Myocyte (in vitro differentiated cells): ENCODE measurements at regions not wholly inside any gene's neighbourhood (a gene's known extent, or its start where the extent isn't known, plus 50 kb on each side); places are given as distances from the start of the nearest gene placed in this dataset.
A peak's percentile ranks its signal among the peaks of the same experiment; 100 is the strongest.

Source experiments
- DNase-seq: peaks from one replicate; pipeline ENCODE4 v3.0.0-alpha.2; 2012; ENCODE audit warnings: low read depth

DNA sequence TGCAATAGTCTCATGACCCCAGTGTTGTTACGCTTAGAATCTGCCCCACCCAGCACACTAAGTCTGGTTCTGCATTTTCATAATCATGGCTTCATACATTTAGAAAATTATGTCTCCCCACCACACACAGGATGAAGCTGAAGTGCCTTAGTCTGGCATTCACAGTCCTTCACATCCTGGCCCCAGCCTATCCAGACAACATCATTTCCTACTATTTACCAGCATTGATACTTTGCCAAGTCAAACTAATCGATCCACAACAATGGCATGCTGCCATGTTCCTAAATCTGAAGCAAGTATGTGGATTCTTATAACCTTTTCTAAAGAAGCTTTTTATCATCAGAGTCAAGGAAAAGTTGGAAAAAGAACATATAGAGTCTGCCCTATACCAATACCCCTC lies 132.4 kb upstream of the FBXL4 start:
- DNase-seq: no peak

GRCh38 chr6:99079058-99079457 lies 131.3 kb upstream of the FBXL4 start:
- no peak for DNase-seq

DNA sequence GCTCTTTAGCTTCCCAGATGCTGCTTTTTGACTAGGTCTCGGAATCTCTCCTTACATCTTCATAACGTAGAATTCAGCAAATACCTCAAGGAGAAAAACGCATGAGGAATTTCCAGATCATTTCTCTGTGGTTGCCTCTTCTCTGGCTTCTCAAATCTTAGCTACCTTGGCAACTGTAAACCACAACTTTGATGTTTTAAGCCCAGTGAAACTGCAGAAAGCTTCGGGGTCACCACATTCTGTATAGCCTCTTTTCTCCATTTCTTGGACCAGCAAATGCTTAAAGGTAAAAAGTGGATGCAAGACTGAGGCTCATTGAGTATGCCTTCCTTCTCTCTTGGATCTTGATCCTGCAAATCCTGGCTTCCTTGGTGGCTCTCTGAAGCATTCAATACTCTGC lies 125.5 kb upstream of the FBXL4 start:
- no peak for DNase-seq

DNA sequence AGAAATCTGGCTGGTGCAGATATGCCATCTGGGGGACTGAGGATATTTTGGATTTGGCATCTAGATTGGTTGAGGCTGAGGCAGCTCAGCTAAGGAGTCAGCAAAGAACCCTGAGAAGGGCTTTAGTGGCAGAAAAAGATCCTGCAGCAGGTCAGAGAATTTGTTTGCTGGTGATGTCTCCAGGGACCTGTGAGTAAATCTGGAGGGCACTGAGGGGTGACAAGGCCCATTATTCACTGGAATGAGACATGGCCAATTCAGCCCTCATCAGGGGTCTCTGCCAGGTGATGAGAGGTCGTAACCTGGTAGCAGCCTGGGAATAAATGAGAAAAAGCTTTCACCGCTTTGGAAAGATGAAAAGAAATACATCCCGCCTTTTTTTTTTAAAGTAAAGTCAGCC lies 118.3 kb upstream of the FBXL4 start:
- no peak for DNase-seq

- no peak for DNase-seq
Measured at GRCh38 chr6:99064834-99065233, 117.1 kb upstream of the FBXL4 start.

- no peak for DNase-seq
Measured at GRCh38 chr6:99036672-99037071, 88.9 kb upstream of the FBXL4 start.

DNA sequence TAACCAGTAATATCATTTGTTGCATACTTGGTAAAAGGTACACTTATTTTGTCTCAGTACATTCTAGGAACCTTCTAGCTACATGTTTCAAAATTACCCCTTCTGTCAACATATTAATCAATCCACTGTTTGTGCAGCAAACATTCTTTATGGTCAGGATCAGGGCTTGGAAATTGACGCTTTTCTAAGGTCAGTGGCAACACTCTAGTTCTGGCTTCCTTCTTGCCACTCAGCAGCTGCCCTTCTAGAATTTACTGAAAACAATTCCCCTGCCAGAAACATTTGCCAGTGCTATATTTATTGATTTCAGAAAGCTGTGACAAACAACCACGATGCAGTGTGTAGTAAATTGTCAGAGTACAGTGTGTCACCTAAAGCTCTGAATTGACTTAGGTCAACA lies 84.7 kb upstream of the FBXL4 start:
- DNase-seq: peak; percentile 15

- DNase-seq: no peak
Measured at GRCh38 chr6:99031957-99032356, 84.2 kb upstream of the FBXL4 start.

DNA sequence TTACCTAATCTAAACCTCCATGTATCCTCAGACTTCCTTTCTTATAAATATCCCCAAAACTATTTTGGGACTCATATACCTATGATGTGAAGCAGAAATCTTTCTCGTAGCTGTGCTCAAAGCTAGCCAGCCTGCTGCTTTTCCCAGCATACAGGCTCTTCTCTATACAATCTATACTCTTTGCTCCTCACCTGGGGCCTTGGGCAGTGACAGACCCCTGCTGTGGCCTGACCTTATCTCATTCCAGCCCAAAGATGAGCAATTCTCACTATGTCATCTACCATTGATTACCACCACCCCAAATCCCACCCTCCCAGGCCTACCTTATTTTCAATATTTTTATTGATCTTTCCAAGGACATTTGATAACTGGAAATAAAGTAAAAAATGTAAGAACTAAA lies 83.2 kb upstream of the FBXL4 start:
- DNase-seq: no peak

DNA sequence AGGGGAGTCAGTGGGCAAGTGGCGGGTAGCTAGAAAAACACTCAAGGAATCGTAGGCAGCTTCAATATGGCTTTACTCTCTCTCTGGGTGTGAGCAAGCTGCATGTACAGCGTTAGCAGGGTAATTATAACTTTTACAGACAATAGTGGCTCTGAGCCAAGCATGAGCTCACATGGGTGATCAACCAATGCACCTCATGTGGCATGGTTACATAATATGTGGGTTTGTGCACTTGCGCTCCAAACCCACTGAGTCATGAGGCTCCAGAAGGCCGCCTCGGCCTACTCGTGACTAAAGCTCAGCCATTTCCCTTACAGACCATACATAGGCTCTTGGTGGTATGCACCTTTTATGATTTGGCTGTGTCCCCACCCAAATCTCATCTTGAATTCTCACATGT lies 78.4 kb upstream of the FBXL4 start:
- no peak for DNase-seq

DNA sequence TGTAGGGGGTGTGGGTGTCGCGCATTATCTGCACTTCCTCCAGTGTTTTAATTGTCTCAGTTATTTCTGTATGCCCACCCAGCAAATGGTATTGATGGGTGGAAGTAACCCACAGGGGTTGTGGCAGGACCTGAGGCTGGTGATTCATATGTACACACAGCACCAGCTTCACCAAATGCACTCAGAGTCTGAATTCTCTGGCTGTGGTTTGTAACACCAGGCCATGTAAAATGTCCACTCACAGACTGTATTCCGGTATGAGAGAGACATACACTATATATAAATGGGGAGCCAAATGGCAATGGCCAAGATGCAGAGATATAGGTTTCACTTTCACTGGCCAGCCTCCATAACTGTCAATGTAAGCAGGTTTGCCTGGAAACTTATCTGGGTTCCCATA lies 76.3 kb upstream of the FBXL4 start:
- DNase-seq: no peak

DNA sequence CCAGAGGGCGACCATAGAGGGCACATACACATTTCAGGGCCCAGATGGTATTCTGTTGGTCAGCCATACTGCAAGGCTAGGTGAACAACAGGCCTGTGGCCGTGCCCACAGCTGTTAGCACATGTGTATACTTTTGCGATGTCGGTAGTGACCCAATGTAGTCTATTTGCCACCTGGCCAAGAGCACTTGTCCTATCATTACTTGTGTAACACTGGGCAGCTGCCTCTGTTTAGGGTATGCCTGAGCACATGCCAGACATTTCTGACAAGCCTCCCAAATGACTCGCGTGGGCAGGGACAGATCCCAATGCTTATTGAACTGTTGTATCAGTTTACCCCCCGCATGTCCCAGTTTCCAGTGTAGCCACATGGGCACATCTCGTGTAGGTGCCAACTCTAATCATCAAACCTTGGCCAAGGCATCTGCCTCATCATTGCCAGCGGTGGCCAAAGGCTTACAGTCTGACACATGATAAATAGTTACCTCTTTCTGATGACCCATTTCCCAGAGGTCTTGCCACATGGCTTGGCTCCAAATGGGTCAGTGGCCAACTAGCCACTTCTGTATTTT lies 74.4 kb upstream of the FBXL4 start:
- peak; percentile 22 for DNase-seq

GRCh38 chr6:99019381-99019780 lies 71.6 kb upstream of the FBXL4 start:
- DNase-seq: no peak

- DNase-seq: no peak
Measured at GRCh38 chr6:99017150-99017549, 69.4 kb upstream of the FBXL4 start.

DNA sequence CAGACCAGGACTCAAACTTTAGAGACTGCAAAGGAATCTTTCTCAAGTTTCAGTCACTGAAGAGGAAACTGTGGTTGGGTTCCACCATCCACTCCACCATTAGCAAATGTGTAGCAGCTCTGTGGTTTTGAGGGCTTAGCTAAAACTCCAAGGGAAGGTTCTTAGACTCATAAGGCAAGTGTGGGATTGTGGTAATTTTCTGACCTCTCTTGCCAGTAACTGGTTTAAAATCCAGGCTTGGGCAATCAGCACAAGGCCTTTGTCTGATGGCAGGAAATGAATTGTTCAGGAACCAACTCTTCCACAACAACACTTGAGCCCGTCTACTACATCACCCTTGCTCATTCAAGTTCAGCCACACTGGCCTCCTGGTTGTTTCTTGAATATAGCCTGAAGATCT lies 68.6 kb upstream of the FBXL4 start:
- peak; percentile 90 for DNase-seq

- no peak for DNase-seq
Measured at GRCh38 chr6:99014061-99014460, 66.3 kb upstream of the FBXL4 start.

- DNase-seq: no peak
Measured at GRCh38 chr6:99013661-99014060, 65.9 kb upstream of the FBXL4 start.

- DNase-seq: peak; percentile 57
Measured at GRCh38 chr6:99013145-99013544, 65.4 kb upstream of the FBXL4 start.

GRCh38 chr6:99011151-99011550 lies 63.4 kb upstream of the FBXL4 start:
- no peak for DNase-seq

DNA sequence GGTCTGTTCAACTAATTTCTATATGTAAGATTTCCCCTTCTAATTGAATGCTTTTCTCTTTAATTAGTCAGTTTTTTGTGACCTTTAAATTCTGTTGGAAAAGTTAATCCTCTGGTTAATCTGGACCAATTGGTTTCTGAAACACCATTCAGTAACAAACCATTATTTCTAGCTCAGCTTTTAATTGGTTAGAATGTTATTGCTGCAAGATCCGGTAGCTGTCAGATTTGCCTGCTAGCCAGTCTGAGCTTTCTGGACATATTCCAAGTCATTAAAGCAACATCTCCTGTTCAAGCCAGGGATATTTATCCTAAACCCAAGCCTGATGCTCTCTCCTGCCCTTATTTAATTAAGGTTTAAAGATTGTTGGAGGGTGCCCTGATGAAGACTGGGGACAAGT lies 55.1 kb upstream of the FBXL4 start:
- no peak for DNase-seq

DNA sequence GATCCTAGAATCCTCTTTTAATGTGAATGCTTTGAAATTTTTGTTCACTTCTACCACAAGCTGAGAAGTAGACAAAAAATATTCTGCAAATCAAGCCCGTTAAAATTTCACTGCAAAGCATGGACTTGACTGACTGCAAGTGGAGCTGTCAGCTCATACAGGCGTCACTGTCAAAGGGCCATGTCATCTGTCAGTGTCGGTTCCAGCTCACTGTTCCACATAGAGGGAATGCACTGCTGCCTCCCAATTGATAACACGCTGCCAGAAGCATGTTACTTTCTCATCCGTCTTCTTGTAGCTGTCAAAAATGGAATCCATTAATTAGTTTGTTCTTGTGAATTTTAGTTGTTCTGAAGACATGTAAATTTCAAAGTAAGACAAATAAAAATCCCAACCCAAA lies 50.4 kb upstream of the FBXL4 start:
- no peak for DNase-seq
